ENCODE measurements at regions not wholly inside any gene's neighbourhood (a gene's known extent, or its start where the extent isn't known, plus 50 kb on each side); places are given as distances from the start of the nearest gene placed in this dataset.

DNA sequence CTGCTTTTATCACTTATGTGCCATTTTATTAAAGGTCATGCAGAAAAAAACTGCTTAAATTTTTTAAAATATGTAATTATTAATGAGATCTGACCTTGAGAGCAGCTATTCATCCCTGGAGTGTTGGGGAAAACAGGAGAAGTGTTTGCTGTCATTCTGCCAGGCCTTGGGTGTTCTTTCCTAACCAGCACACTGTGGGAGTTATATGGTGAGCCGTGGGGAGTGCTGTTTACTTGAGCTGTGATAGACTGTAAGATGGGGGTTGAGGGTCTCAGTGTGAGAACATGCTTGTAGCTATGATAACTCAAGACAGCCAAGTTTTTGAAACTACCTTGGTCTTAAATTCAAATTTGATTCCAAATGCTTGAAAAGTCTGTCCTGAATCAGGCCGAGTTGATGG lies 101.3 kb upstream of the ARHGAP28 start:
- Histone ChIP-seq H3K4me1 (no peaks in the 10 kb centered on the region), H3K27me3 (no peaks in the 10 kb centered on the region), H3K36me3 (no peaks in the 10 kb centered on the region), H3K4me3 (no peak overlapping the region), H3K9me3 (no peaks in the 10 kb centered on the region), H3K27ac (no peak overlapping the region)
- intact Hi-C loops (cut with DNase I; ENCODE audit: low total_unique reads), result no loop called here
- DNase-seq (no peak), ATAC-seq (no peak)
- in situ Hi-C loops (cut with MboI; ENCODE audit: low sequenced_read_pairs in 4 of 4), result loop anchor here in 1 of 4 donors (25.0 kb wide), 1 partner anchor 91 kb away; no protein-coding TSS in a partner anchor
- no peak for TF ChIP-seq POLR2A (IDR thresholded peaks at IDR 0.05)
- TF ChIP-seq, protein P1, sequence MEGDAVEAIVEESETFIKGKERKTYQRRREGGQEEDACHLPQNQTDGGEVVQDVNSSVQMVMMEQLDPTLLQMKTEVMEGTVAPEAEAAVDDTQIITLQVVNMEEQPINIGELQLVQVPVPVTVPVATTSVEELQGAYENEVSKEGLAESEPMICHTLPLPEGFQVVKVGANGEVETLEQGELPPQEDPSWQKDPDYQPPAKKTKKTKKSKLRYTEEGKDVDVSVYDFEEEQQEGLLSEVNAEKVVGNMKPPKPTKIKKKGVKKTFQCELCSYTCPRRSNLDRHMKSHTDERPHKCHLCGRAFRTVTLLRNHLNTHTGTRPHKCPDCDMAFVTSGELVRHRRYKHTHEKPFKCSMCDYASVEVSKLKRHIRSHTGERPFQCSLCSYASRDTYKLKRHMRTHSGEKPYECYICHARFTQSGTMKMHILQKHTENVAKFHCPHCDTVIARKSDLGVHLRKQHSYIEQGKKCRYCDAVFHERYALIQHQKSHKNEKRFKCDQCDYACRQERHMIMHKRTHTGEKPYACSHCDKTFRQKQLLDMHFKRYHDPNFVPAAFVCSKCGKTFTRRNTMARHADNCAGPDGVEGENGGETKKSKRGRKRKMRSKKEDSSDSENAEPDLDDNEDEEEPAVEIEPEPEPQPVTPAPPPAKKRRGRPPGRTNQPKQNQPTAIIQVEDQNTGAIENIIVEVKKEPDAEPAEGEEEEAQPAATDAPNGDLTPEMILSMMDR (IDR thresholded peaks at IDR 0.05 in 4 of 5, conservative IDR thresholded peaks at IDR 0.05 in 1 of 5), result no peak

DNA sequence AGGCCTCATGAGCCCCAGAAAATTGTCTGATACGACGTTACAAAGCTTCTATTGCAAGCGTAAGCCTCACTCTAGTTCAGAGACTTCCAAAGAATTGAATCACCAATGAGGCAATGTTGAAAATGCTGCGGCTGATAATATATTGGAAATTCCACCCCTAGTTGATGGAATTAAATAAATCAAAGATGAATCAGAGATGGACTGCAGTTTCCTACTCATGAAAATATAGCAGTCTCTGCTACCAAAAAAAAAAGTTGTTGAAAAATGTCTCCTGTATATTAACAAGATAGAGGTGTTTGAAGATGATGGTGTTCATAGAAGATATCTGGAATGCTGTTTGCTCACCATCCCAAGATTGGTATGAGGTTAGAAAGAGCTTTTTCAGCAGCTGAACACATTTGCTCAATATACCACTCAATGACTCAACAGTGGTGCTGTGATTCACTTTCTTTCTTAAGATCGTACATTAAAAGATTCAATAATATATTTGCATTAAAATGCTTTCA lies 99.8 kb upstream of the ARHGAP28 start:
- Histone ChIP-seq H3K4me3 (no peak overlapping the region), H3K36me3 (no peaks in the 10 kb centered on the region), H3K9me3 (no peaks in the 10 kb centered on the region), H3K27ac (no peak overlapping the region), H3K27me3 (no peaks in the 10 kb centered on the region), H3K4me1 (no peaks in the 10 kb centered on the region)
- TF ChIP-seq, protein P1 (IDR thresholded peaks at IDR 0.05 in 4 of 5, conservative IDR thresholded peaks at IDR 0.05 in 1 of 5), result no peak
- no peak for TF ChIP-seq POLR2A (IDR thresholded peaks at IDR 0.05)
- no peak for DNase-seq
- intact Hi-C loops (cut with DNase I; ENCODE audit: low total_unique reads) (no loop called here), in situ Hi-C loops (cut with MboI; ENCODE audit: low sequenced_read_pairs in 4 of 4) (loop anchor here in 1 of 4 donors (25.0 kb wide), 1 partner anchor 92 kb away; no protein-coding TSS in a partner anchor)
- no peak for ATAC-seq

DNA sequence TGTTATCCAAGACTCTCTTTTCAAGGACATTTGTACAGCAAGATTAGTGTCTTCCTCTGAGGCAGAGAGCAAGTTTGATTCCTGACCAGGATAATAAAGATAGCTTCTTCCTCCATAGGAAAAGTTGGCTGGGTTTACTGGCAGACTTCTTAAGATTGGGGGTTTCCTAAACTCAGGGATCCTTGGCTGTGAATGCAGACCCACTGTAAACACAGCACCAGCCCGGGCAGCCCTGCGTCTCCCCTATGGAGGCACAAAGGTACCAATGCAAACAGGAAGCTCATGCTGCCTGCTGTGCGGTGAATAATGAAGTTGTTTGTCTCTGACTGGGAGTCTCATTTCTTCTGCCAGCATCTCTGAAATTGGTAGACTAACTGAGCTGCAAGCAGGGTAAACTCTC lies 96.2 kb upstream of the ARHGAP28 start:
- no peaks in the 10 kb centered on the region for H3K36me3 ChIP-seq
- no peaks in the 10 kb centered on the region for H3K9me3 ChIP-seq
- no peak overlapping the region for H3K4me3 ChIP-seq
- TF ChIP-seq POLR2A (IDR thresholded peaks at IDR 0.05), result no peak
- TF ChIP-seq, protein P1 (IDR thresholded peaks at IDR 0.05 in 4 of 5, conservative IDR thresholded peaks at IDR 0.05 in 1 of 5), result no peak
- no peak for ATAC-seq
- in situ Hi-C loops (cut with MboI; ENCODE audit: low sequenced_read_pairs in 4 of 4) (loop anchor here in 1 of 4 donors (25.0 kb wide), 1 partner anchor 96 kb away; no protein-coding TSS in a partner anchor), intact Hi-C loops (cut with DNase I; ENCODE audit: low total_unique reads) (no loop called here)
- H3K27ac ChIP-seq, result no peak overlapping the region
- no peaks in the 10 kb centered on the region for H3K4me1 ChIP-seq
- DNase-seq, result no peak
- no peaks in the 10 kb centered on the region for H3K27me3 ChIP-seq

DNA sequence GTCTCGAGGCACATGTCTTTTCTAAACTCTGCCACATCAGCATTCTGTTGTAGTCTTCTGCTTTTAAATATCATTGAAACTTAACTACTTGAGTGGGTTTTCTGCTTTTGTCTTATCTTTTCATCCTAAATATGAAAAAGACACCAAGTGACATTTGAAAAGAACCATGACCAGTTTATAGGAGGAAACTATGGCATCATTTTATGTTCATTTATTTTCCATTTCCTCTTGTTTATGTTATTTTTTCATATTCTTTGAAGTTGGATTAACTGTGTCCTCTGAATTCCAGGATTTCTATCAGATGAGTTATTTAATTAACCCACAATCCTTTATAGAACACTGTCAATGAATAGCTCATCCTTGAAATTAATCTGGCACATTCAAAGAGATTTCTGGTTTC lies 93.4 kb upstream of the ARHGAP28 start:
- ATAC-seq (no peak), DNase-seq (no peak)
- no peaks in the 10 kb centered on the region for H3K4me1 ChIP-seq
- H3K4me3 ChIP-seq, result no peak overlapping the region
- H3K27ac ChIP-seq, result no peak overlapping the region
- in situ Hi-C loops (cut with MboI; ENCODE audit: low sequenced_read_pairs in 4 of 4), result loop anchor here in 1 of 4 donors (25.0 kb wide), 1 partner anchor 99 kb away; no protein-coding TSS in a partner anchor
- H3K9me3 ChIP-seq, result no peaks in the 10 kb centered on the region
- no peak for TF ChIP-seq POLR2A (IDR thresholded peaks at IDR 0.05)
- TF ChIP-seq, protein P1 (IDR thresholded peaks at IDR 0.05 in 4 of 5, conservative IDR thresholded peaks at IDR 0.05 in 1 of 5), result no peak
- no peaks in the 10 kb centered on the region for H3K36me3 ChIP-seq
- H3K27me3 ChIP-seq, result no peaks in the 10 kb centered on the region
- intact Hi-C loops (cut with DNase I; ENCODE audit: low total_unique reads), result no loop called here

DNA sequence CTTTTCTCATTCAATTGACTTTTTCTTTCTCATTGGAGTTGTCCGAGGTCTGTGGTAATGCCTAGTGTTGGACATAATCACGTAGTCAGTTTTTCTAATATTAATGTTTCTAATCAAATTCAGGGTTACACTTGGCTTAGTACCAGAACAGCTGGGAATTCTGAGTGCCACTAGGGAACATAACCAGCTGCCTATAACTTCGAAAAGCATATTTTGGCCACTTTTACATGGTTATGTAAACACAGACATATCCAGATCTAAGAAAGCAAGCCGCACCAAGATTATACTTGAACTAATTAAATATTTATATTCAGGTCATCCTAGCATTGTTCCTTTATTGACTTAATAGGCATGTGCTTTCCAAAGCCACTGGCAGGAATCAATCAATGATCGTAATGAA lies 91.1 kb upstream of the ARHGAP28 start:
- no peak for ATAC-seq
- intact Hi-C loops (cut with DNase I; ENCODE audit: low total_unique reads), result no loop called here
- in situ Hi-C loops (cut with MboI; ENCODE audit: low sequenced_read_pairs in 4 of 4), result loop anchor here in 1 of 4 donors (25.0 kb wide), 1 partner anchor 101 kb away; no protein-coding TSS in a partner anchor

More for the DNA sequence above, 91.1 kb upstream of the ARHGAP28 start:
- Histone ChIP-seq H3K4me3 (no peak overlapping the region), H3K27me3 (no peaks in the 10 kb centered on the region), H3K4me1 (no peaks in the 10 kb centered on the region), H3K27ac (no peak overlapping the region), H3K36me3 (no peaks in the 10 kb centered on the region), H3K9me3 (no peaks in the 10 kb centered on the region)
- DNase-seq, result no peak
- no peak for TF ChIP-seq POLR2A (IDR thresholded peaks at IDR 0.05)
- TF ChIP-seq, protein P1 (IDR thresholded peaks at IDR 0.05 in 4 of 5, conservative IDR thresholded peaks at IDR 0.05 in 1 of 5), result no peak

All from gastrocnemius medialis (tissue), 4 donors.